ENCODE measurements at regions not wholly inside any gene's neighbourhood (a gene's known extent, or its start where the extent isn't known, plus 50 kb on each side); places are given as distances from the start of the nearest gene placed in this dataset.

- H3K9me3 ChIP-seq (ENCODE audit: low read depth, low read length) = no peaks in the 10 kb centered on the region
- no peak overlapping the region for H3K4me3 ChIP-seq (ENCODE audit: low read length)
- H3K4me1 ChIP-seq (ENCODE audit: insufficient read depth, low read length) = peaks cover 18% of the 10 kb centered on the region
- no peaks in the 10 kb centered on the region for H3K27me3 ChIP-seq (ENCODE audit: insufficient read depth, low read length)
These were observed 251.2 kb downstream of the SHQ1 start for GRCh38 chr3:72597043-72597442.

GRCh38 chr3:72595927-72596610, 252.2 kb downstream of the SHQ1 start:
- H3K27me3 ChIP-seq (ENCODE audit: insufficient read depth, low read length) = no peaks in the 10 kb centered on the region
- peaks cover 18% of the 10 kb centered on the region for H3K4me1 ChIP-seq (ENCODE audit: insufficient read depth, low read length)
- no peak overlapping the region for H3K4me3 ChIP-seq (ENCODE audit: low read length)
- H3K9me3 ChIP-seq (ENCODE audit: low read depth, low read length) = no peaks in the 10 kb centered on the region

GRCh38 chr3:72595376-72595775, 252.9 kb downstream of the SHQ1 start:
- Histone ChIP-seq H3K4me1 (ENCODE audit: insufficient read depth, low read length) (peaks cover 18% of the 10 kb centered on the region), H3K9me3 (ENCODE audit: low read depth, low read length) (no peaks in the 10 kb centered on the region), H3K27me3 (ENCODE audit: insufficient read depth, low read length) (no peaks in the 10 kb centered on the region), H3K4me3 (ENCODE audit: low read length) (no peak overlapping the region)

DNA sequence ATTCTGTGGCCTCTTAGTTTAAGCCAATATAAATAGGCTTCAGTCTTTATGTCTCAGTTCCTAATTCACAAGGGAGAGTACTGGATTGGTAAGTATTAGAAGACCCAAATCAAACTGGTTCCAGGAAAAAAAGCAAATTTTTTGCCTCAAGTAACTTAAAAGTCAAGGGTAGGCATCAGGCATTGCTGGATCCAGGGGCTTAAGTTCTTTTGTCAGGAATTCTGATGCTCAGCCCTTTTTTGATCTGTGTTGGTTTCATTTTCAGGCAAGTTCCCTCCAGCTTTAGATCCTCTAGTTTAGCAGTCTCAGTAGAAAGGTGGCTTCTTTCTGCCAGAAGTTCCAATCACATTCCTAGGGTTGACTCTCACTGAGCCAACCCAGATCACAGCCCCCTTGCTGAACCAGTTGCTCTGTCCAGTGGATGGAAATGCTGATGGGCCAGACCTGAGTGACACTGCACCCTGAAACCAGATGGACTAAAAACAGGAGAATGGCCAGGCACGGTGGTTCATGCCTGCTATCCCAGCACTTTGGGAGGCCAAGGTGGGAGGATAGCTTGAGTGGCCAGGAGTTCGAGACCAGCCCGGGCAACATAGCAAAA, 253.5 kb downstream of the SHQ1 start:
- no peaks in the 10 kb centered on the region for H3K27me3 ChIP-seq (ENCODE audit: insufficient read depth, low read length)
- no peaks in the 10 kb centered on the region for H3K9me3 ChIP-seq (ENCODE audit: low read depth, low read length)
- H3K4me3 ChIP-seq (ENCODE audit: low read length) = no peak overlapping the region
- H3K4me1 ChIP-seq (ENCODE audit: insufficient read depth, low read length) = peaks cover 18% of the 10 kb centered on the region

- no peak overlapping the region for H3K4me3 ChIP-seq (ENCODE audit: low read length)
- no peaks in the 10 kb centered on the region for H3K27me3 ChIP-seq (ENCODE audit: insufficient read depth, low read length)
These were observed 254.3 kb downstream of the SHQ1 start for GRCh38 chr3:72593881-72594397.

DNA sequence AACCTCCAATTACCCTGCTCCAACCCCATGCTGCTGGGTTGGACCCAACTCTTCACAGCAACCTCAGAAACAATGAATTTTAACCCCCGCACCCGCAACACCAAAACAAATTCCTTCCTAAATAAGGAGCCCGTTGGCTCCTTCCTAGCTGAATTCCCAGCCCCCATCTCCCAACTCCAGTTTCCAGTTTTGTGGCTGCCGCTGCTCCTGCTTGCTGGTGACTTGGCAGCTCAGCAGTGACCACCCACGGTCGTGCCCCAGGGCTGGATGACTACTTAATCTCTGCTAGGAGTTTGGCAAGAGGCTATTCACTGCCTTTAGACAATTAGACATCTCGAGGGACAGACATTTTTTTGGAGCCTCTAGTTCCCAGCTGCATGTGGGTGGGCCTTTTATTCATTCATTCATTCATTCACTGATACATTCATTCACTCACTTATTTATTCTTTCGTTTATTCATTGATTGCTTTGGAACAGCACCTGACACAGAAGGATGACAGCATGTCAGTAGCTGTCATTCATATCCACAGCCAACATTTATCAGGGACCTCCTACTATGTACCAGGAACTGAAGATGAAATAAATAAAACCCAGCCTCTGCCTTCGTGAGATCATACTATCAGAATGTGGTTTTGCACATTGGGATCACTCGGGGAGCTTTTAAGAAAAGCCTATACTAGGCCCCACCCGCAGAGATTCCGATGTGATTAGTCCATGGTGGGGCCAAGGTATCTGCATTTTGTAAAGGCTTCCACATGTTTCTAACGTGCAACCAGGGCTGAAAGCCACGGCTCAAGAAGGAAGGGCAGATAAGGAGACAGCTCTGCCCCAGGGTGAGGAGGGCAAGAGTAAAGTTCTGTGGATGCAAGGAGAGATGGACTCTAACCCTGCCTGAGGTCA, 256.5 kb downstream of the SHQ1 start:
- Histone ChIP-seq H3K9me3 (ENCODE audit: low read depth, low read length) (no peaks in the 10 kb centered on the region), H3K4me3 (ENCODE audit: low read length) (no peak overlapping the region), H3K4me1 (ENCODE audit: insufficient read depth, low read length) (peaks cover 14% of the 10 kb centered on the region), H3K27me3 (ENCODE audit: insufficient read depth, low read length) (no peaks in the 10 kb centered on the region)

More at GRCh38 chr3:72593881-72594397, 254.3 kb downstream of the SHQ1 start:
- Histone ChIP-seq H3K4me1 (ENCODE audit: insufficient read depth, low read length) (peaks cover 18% of the 10 kb centered on the region), H3K9me3 (ENCODE audit: low read depth, low read length) (no peaks in the 10 kb centered on the region)

DNA sequence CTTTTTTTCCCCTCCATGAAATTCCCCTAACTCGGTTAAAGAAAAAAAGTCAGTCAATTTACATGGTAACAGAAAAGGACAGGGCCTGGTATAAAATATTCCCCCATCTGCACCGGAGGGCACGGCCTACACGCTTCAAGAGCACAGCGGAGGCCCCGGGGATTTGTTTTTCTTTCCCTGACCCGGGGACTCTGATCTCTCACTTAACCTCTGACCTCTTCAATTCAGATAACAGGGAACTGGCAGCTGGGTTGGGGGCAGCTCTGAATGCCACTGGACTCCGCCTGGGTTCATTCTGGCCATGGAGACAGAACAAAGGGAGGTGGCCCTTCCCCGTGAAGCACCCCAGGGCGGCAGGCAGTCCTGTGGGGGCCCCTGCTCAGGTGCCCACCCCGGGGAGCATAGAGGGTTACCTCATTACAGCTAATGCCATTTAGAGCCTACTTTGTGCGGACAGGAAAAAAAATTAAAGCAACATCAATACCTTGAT, 257.5 kb downstream of the SHQ1 start:
- no peaks in the 10 kb centered on the region for H3K27me3 ChIP-seq (ENCODE audit: insufficient read depth, low read length)
- H3K4me1 ChIP-seq (ENCODE audit: insufficient read depth, low read length) = peaks cover 14% of the 10 kb centered on the region
- H3K9me3 ChIP-seq (ENCODE audit: low read depth, low read length) = no peaks in the 10 kb centered on the region
- H3K4me3 ChIP-seq (ENCODE audit: low read length) = no peak overlapping the region

GRCh38 chr3:72587282-72587681, 261.0 kb downstream of the SHQ1 start:
- Histone ChIP-seq H3K4me1 (ENCODE audit: insufficient read depth, low read length) (no peaks in the 10 kb centered on the region), H3K27me3 (ENCODE audit: insufficient read depth, low read length) (no peaks in the 10 kb centered on the region), H3K4me3 (ENCODE audit: low read length) (no peak overlapping the region), H3K9me3 (ENCODE audit: low read depth, low read length) (no peaks in the 10 kb centered on the region)

GRCh38 chr3:72586694-72587093, 261.6 kb downstream of the SHQ1 start:
- H3K9me3 ChIP-seq (ENCODE audit: low read depth, low read length) = no peaks in the 10 kb centered on the region
- H3K4me3 ChIP-seq (ENCODE audit: low read length) = no peak overlapping the region
- no peaks in the 10 kb centered on the region for H3K4me1 ChIP-seq (ENCODE audit: insufficient read depth, low read length)
- no peaks in the 10 kb centered on the region for H3K27me3 ChIP-seq (ENCODE audit: insufficient read depth, low read length)

- H3K4me3 ChIP-seq (ENCODE audit: low read length) = no peak overlapping the region
- no peaks in the 10 kb centered on the region for H3K9me3 ChIP-seq (ENCODE audit: low read depth, low read length)
- no peaks in the 10 kb centered on the region for H3K27me3 ChIP-seq (ENCODE audit: insufficient read depth, low read length)
- no peaks in the 10 kb centered on the region for H3K4me1 ChIP-seq (ENCODE audit: insufficient read depth, low read length)
These were observed 262.3 kb downstream of the SHQ1 start for GRCh38 chr3:72585966-72586365.

DNA sequence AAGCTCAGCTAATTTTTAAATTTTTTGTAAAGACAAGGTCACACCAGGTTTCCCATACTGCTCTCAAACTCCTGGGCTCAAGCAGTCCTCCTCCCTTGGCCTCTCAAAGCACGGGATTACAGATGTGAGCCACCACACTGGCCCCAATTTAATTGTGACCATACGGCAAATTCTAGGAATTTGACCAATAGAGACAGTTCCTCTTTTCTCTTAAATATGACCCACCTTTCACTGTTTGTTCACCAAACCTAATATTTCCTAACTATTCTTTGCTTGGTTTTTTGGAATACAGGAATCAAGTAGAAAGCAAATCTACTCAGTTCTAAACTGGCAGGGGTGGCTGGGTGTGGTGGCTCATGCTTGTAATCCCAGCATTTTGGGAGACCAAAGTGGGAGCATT, 264.0 kb downstream of the SHQ1 start:
- Histone ChIP-seq H3K4me1 (ENCODE audit: insufficient read depth, low read length) (no peaks in the 10 kb centered on the region), H3K4me3 (ENCODE audit: low read length) (no peak overlapping the region), H3K27me3 (ENCODE audit: insufficient read depth, low read length) (no peaks in the 10 kb centered on the region), H3K9me3 (ENCODE audit: low read depth, low read length) (no peaks in the 10 kb centered on the region)

GRCh38 chr3:72582963-72583362, 265.3 kb downstream of the SHQ1 start:
- H3K4me1 ChIP-seq (ENCODE audit: insufficient read depth, low read length) = no peaks in the 10 kb centered on the region

DNA sequence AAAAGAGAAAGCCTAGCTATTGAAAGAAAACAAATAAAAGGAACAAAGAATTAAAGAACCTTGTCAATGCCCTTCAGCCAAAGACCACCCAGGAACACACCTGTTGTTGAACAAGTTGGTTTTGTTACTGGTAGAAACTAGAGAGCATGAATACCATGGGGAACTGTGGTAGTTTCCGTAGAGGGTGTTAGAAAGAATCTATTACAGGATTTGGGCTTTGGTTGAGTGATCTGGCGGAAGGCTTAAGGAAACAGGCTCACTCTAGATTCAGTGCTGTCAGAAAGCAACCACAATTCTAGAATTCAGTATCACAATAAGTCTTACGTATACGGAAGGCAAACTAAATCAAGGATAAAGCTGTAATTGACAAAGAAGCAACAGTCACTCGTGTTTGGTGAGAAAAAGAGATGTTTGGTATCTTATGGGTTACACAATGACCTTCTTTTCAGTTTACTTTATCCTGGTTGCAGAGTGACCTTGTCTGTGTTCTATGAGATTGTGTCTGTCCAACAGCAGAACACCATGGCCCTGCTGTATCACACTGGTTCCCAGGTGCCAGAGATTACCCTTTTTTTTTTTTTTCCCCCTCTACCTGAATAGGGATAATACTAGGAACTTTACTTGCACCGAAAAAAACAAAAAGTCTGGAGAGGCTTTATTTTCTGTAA, 265.9 kb downstream of the SHQ1 start:
- Histone ChIP-seq H3K9me3 (ENCODE audit: low read depth, low read length) (no peaks in the 10 kb centered on the region), H3K4me3 (ENCODE audit: low read length) (no peak overlapping the region)

More at GRCh38 chr3:72582963-72583362, 265.3 kb downstream of the SHQ1 start:
- Histone ChIP-seq H3K9me3 (ENCODE audit: low read depth, low read length) (no peaks in the 10 kb centered on the region), H3K4me3 (ENCODE audit: low read length) (no peak overlapping the region), H3K27me3 (ENCODE audit: insufficient read depth, low read length) (no peaks in the 10 kb centered on the region)

GRCh38 chr3:72580900-72581299, 267.3 kb downstream of the SHQ1 start:
- Histone ChIP-seq H3K4me3 (ENCODE audit: low read length) (no peak overlapping the region), H3K27me3 (ENCODE audit: insufficient read depth, low read length) (no peaks in the 10 kb centered on the region), H3K4me1 (ENCODE audit: insufficient read depth, low read length) (peaks cover 4% of the 10 kb centered on the region), H3K9me3 (ENCODE audit: low read depth, low read length) (no peaks in the 10 kb centered on the region)

More for the DNA sequence above, 265.9 kb downstream of the SHQ1 start:
- no peaks in the 10 kb centered on the region for H3K27me3 ChIP-seq (ENCODE audit: insufficient read depth, low read length)
- no peaks in the 10 kb centered on the region for H3K4me1 ChIP-seq (ENCODE audit: insufficient read depth, low read length)

Measured in mononuclear cell (primary cell).